ENCODE measurements at regions not wholly inside any gene's neighbourhood (a gene's known extent, or its start where the extent isn't known, plus 50 kb on each side); places are given as distances from the start of the nearest gene placed in this dataset.
"Not testable (repeated sequence)": the region's sequence is repeated elsewhere in the genome, so short reads cannot be mapped to it uniquely, and the experiment has no call there.

DNA sequence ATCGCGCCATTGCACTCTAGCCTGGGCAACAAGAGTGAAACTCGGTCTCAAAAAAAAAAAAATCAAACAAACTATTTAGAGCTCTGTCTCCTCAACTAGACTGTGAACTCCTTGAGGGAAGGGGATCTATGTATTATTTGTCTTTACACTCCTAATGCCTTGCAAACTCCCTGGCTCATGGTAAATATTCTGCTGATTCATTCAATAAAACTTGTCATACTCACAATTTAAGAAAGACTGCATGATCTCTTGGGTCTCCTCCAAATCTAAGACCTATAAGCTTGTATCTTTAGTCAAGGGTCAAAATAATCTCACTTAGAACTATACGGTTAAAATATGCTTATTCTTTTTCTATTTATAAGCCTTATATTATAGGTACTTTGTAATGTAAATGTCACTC, 90.3 kb upstream of the NR5A2 start:
- in situ Hi-C loops (cut with HindIII; ENCODE audit: low sequenced_read_pairs) = no loop called here
- no peak overlapping the region for H3K4me3 ChIP-seq (ENCODE audit: low read depth, low read length)
- no peak for DNase-seq (ENCODE audit: low read depth, low spot score)
- TF ChIP-seq, protein P1, sequence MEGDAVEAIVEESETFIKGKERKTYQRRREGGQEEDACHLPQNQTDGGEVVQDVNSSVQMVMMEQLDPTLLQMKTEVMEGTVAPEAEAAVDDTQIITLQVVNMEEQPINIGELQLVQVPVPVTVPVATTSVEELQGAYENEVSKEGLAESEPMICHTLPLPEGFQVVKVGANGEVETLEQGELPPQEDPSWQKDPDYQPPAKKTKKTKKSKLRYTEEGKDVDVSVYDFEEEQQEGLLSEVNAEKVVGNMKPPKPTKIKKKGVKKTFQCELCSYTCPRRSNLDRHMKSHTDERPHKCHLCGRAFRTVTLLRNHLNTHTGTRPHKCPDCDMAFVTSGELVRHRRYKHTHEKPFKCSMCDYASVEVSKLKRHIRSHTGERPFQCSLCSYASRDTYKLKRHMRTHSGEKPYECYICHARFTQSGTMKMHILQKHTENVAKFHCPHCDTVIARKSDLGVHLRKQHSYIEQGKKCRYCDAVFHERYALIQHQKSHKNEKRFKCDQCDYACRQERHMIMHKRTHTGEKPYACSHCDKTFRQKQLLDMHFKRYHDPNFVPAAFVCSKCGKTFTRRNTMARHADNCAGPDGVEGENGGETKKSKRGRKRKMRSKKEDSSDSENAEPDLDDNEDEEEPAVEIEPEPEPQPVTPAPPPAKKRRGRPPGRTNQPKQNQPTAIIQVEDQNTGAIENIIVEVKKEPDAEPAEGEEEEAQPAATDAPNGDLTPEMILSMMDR (IDR thresholded peaks at IDR 0.05; ENCODE audit: low read depth, low read length) = no peak

DNA sequence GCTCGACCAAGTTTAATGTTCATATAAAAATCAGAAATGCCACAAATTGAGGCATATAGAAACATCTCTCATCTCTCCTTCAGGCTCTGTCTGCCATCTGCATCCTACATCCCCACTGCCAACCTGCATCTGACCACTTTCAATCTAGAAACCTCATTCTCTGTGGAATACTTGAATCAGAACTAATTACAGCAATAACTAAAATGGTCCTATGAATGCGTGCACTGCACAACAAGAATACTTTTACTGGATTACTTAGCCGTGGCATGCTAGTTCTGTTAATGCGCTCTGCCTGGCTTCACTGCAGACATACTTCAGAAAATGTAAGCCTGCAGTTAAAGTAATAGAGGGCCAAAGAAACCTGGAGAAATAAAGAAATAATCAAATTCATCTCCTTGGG, 89.8 kb upstream of the NR5A2 start:
- H3K4me3 ChIP-seq (ENCODE audit: low read depth, low read length) = no peak overlapping the region
- in situ Hi-C loops (cut with HindIII; ENCODE audit: low sequenced_read_pairs) = no loop called here
- TF ChIP-seq, protein P1 (IDR thresholded peaks at IDR 0.05; ENCODE audit: low read depth, low read length) = no peak
- DNase-seq (ENCODE audit: low read depth, low spot score) = no peak

DNA sequence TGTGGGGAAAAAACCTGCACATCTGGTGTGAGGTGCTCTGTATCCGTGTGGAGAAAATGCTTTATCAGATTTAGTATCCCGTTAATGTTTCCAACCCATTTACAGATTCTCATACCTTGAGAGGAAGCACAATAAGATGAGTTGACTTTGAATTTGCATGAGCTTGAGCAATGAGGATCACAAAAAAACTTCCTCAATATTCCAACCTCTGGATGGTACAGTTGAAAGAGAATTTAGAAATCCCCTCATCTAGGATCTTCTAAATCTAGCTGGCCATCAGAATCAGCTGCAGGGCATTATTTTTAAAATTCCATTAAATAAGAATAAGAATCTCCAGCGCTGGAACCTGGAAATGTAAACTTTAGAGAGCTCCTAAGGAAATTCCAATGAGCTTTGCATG, 82.5 kb upstream of the NR5A2 start:
- H3K4me3 ChIP-seq (ENCODE audit: low read depth, low read length) = no peak overlapping the region
- TF ChIP-seq, protein P1 (IDR thresholded peaks at IDR 0.05; ENCODE audit: low read depth, low read length) = no peak
- no peak for DNase-seq (ENCODE audit: low read depth, low spot score)
- in situ Hi-C loops (cut with HindIII; ENCODE audit: low sequenced_read_pairs) = no loop called here

DNA sequence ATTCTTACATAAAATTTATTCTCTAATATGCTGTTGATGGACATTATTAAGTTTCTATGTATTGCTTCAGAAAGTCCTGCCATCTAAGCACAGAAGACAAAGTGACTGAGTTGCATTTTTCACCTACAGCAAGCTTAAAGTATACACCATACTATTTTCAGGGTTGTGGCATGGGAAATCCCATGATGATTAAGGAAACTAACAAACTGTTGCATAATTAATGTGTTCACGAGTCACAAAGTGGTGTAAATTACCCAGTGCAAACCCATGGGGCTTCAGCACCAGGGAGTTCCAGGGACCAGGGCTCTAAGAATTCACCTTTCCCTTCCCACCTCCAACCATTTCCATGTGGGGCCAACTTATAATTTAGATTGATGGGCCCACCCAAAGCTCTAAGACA, 81.9 kb upstream of the NR5A2 start:
- in situ Hi-C loops (cut with HindIII; ENCODE audit: low sequenced_read_pairs) = no loop called here
- TF ChIP-seq, protein P1 (IDR thresholded peaks at IDR 0.05; ENCODE audit: low read depth, low read length) = no peak
- H3K4me3 ChIP-seq (ENCODE audit: low read depth, low read length) = no peak overlapping the region
- DNase-seq (ENCODE audit: low read depth, low spot score) = no peak

DNA sequence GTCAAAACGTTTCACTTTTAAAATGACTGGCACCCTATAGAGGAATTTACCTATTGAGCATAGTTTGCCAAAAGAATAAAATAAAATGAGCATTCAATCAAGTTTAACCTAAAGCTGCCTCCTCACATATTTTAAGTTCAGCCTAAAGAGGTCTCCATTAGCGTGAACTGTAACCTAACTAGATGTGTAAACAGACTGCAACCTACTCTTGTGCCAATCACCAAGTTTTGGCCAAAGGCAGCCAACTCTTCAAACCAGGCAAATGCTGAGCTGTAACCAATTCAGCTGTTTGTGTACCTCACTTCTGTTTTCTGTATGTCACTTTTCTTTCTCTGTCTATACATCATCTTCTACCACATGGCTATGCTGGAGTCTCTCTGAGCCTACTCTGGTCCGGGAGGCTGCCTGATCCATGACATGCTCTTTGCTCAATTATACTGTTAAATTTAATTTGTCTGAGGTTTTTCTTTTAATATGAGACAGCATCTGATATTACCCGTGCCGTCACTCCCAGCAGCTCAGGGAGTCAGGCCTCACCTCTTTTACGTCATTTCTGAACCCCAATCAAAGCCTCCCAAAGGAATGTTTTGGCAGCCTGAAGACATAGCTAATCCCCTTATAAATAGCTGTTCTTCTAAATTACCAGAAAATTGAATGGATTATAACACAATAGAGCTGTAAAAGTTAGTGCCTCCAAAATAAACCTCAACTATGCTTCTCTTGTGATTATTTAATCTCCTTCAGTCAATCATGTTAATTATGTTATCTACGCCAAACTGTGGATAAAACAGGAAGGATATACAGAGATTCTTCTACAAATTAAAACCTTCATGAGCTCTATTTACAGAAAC, 81.0 kb upstream of the NR5A2 start:
- DNase-seq (ENCODE audit: low read depth, low spot score) = no peak
- in situ Hi-C loops (cut with HindIII; ENCODE audit: low sequenced_read_pairs) = no loop called here
- TF ChIP-seq, protein P1 (IDR thresholded peaks at IDR 0.05; ENCODE audit: low read depth, low read length) = no peak
- H3K4me3 ChIP-seq (ENCODE audit: low read depth, low read length) = no peak overlapping the region

DNA sequence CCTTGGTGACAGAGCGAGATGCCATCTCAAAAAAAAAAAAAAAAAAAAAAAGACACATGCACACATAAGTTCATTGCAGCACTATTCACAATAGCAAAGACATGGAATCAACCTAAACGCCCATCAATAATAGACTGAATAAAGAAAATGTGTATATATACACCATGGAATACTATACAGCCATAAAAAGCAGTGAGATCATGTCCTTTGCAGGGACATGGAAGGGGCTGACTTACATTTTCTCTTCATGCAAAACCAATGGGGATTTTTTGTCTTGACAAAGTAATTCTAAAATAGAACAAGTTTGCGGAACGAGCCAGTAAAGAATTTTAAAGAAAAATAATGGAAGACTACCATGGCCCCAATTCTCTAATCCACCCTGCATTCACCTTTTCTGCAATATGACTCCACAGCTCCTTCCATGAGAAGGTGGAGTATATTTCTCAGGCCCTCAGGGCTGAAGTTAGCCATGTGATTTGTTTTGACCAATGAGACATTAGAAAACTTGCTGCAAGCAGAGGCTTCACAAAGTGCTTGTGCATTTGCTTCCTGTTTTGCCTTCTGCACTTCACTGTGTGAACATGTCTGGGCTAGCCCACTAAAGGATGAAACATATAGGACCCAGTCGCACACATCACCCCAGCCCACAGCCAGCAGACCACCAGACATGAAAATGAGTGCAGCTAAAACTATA, 78.8 kb upstream of the NR5A2 start:
- DNase-seq (ENCODE audit: low read depth, low spot score) = no peak
- no peak overlapping the region for H3K4me3 ChIP-seq (ENCODE audit: low read depth, low read length)
- in situ Hi-C loops (cut with HindIII; ENCODE audit: low sequenced_read_pairs) = no loop called here
- TF ChIP-seq, protein P1 (IDR thresholded peaks at IDR 0.05; ENCODE audit: low read depth, low read length) = no peak

DNA sequence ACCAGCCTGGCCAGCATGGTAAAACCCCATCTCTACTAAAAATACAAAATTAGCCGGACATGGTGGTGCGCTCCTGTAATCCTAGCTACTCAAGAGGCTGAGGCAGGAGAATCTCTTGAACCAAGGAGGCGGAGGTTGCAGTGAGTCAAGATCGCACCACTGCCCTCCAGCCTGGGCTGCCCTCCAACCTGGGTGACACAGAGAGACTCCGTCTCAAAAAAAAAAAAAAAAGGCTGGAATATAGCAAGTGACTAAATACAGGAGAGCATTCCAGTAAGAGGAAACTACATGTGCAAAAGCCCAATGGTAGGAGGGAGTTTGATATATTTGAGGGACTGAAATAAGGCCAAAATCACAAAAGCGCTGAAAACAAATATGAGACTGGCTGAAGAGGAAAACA, 76.5 kb upstream of the NR5A2 start:
- in situ Hi-C loops (cut with HindIII; ENCODE audit: low sequenced_read_pairs); H3K4me3 ChIP-seq (ENCODE audit: low read depth, low read length); DNase-seq (ENCODE audit: low read depth, low spot score): not testable (repeated sequence)
